Heart right ventricle (tissue), 16 donors: ENCODE measurements at regions not wholly inside any gene's neighbourhood (a gene's known extent, or its start where the extent isn't known, plus 50 kb on each side); places are given as distances from the start of the nearest gene placed in this dataset.

ENCODE experiments used
- ATAC-seq, 8 donors: fragments of 200-7000 bp; cut with Tn5 transposase; one replicate each; pipeline ENCODE4 v1.9.1; 2020; ENCODE audit warnings: mild to moderate bottlenecking in 8 of 8, moderate library complexity in 8 of 8, moderate number of reproducible peaks in 1 of 8
- DNase-seq, 2 donors: peaks; one replicate each; pipeline ENCODE4 v3.0.0-alpha.2; 2020
- H3K27ac ChIP-seq, 10 donors: fragments of 200-600 bp; sonication (generic) in 2 of 10; one replicate each; pipeline versions ENCODE4 v1.5.0 to v1.8.0; 2020 to 2022; ENCODE audit warnings: mild to moderate bottlenecking in 3 of 10
- H3K27me3 ChIP-seq, 7 donors: fragments of 200-600 bp; one replicate each; pipeline ENCODE4 v1.8.0; 2021 to 2022; ENCODE audit warnings: mild to moderate bottlenecking in 2 of 7
- H3K36me3 ChIP-seq, 9 donors: fragments of 200-600 bp; sonication (generic) in 1 of 9; one replicate each; pipeline versions ENCODE4 v1.5.0 to v1.8.0; 2020 to 2022; ENCODE audit warnings: mild to moderate bottlenecking in 2 of 9
- H3K4me1 ChIP-seq, 9 donors: fragments of 200-600 bp; sonication (generic) in 1 of 9; one replicate each; pipeline versions ENCODE4 v1.5.0 to v1.8.0; 2020 to 2022; ENCODE audit warnings: mild to moderate bottlenecking in 4 of 9
- H3K4me3 ChIP-seq, 10 donors: fragments of 200-600 bp; sonication (generic) in 2 of 10; one replicate each; pipeline versions ENCODE4 v1.5.0 to v1.8.0; 2020 to 2022; ENCODE audit warnings: mild to moderate bottlenecking in 7 of 10, moderate library complexity in 2 of 10
- H3K9me3 ChIP-seq, 11 donors: fragments of 200-600 bp in 10 of 11; sonication (generic) in 2 of 11; one replicate each; pipeline versions ENCODE4 v1.5.0 to v1.8.0; 2013 to 2022; ENCODE audit warnings: mild to moderate bottlenecking in 2 of 11, control low read depth in 1 of 11, moderate library complexity in 1 of 11
- CTCF ChIP-seq, 9 donors: fragments of 200-600 bp; sonication (generic) in 2 of 9; IDR thresholded peaks; one replicate each; pipeline versions ENCODE4 v1.5.0 to v1.8.0; 2021 to 2022; ENCODE audit warnings: antibody characterized with exemption in 9 of 9, mild to moderate bottlenecking in 5 of 9, moderate library complexity in 1 of 9
- WGBS, 2 donors: extraction: QIAGEN DNeasy Blood & Tissue Kit; methylation state at CpG; one replicate each; pipeline ENCODE4 v1.1.7; 2013; ENCODE audit warnings: inconsistent platforms in 1 of 2; 5-methylcytosine and 5-hydroxymethylcytosine counted together
- intact Hi-C, 10 donors: fragments of 100-400 bp; cut with DNase I; formaldehyde crosslinking; loops; one replicate each; pipeline versions ENCODE4 v1.11.1 to v1.14.2; 2022
- donor health status: Arrhythmogenic right ventricular cardiomyopathy.
- donor health status: ischemic (EF 13 %, LVEDD 7.1; RV severe dilation, severe dysfunction).
- donor health status: healthy with polysubstance abuse.
- donor health status: DM: no; HTN: yes; CAD: no.
- donor health status: DM: no; HTN: no; CAD: no.
- donor health status: ischemic (EF 25% LVEDD 6.9; RV normal size, moderate dysfunction).
- donor health status: ischemic (EF 25% LVEDD 5.7; RV mildly dilated, moderate dysfunction).
- donor health status: healthy.
- donor health status: DM: yes; HTN: yes; CAD: no.
- donor health status: Ischemic cardiomyopathy.
- donor health status: ischemic (EF 35%, LVEDD 5.7; RV mildly dilated, moderate dysfunction).
- donor health status: nonischemic (EF 11% LVEDD 7.7; RV severe dilation, severe dysfunction).
- donor health status: DM: yes; HTN: yes; CAD: no.
- donor health status: PGD.
- donor health status: ischemic (EF 29% LVEDD 5.4; RV normal size, mild dysfunction).
- donor health status: nonischemic (EF 23%, LVEDD 6.1; RV moderate dilation, normal function).

DNA sequence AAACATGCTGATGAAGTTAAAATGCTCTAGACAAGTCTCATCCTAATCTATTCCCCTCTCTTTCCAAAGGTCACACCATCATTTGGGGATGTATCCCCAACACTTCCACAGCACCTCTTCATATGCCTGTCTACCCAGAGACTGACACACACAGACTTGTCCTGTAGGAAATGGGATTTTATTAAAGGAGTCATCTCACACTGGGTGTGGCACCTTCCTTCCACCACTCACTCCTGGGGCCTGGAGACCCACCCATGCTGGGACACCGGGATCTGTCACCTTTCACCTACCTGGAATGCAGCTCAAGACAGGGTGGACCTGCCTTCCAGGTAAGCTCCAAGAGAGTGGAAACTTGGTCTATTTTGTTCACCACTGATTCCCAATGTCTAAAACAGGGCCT is 99.4 kb upstream of the HAND1 start:
- no peak overlapping the region for H3K27ac ChIP-seq
- TF ChIP-seq CTCF (IDR thresholded peaks at IDR 0.05), result no peak
- no peak for ATAC-seq
- WGBS, 2 donors, result 61 to 69% methylated on average over 1 of the region's 1 CpG
- no peak for DNase-seq
- H3K9me3 ChIP-seq, result no peaks in the 10 kb centered on the region
- H3K27me3 ChIP-seq, result peaks cover 0 to 58% (median 46%) of the 10 kb centered on the region in 7 donors
- H3K4me3 ChIP-seq, result no peak overlapping the region
- no peaks in the 10 kb centered on the region for H3K36me3 ChIP-seq
- H3K4me1 ChIP-seq, result no peaks in the 10 kb centered on the region
- intact Hi-C loops, result no loop called here

- ATAC-seq, result no peak
- no peak for TF ChIP-seq CTCF (IDR thresholded peaks at IDR 0.05)
- no peaks in the 10 kb centered on the region for H3K4me1 ChIP-seq
- WGBS, 2 donors, result 16 to 30% methylated on average over 9 of the region's 9 CpGs
- DNase-seq, result no peak
- intact Hi-C loops, result no loop called here
- no peak overlapping the region for H3K4me3 ChIP-seq
- H3K9me3 ChIP-seq, result no peaks in the 10 kb centered on the region
- no peak overlapping the region for H3K27ac ChIP-seq
- H3K27me3 ChIP-seq, result peaks cover 0 to 54% (median 42%) of the 10 kb centered on the region in 7 donors
- no peaks in the 10 kb centered on the region for H3K36me3 ChIP-seq
These were observed 98.4 kb upstream of the HAND1 start for GRCh38 chr5:154576429-154576806.

DNA sequence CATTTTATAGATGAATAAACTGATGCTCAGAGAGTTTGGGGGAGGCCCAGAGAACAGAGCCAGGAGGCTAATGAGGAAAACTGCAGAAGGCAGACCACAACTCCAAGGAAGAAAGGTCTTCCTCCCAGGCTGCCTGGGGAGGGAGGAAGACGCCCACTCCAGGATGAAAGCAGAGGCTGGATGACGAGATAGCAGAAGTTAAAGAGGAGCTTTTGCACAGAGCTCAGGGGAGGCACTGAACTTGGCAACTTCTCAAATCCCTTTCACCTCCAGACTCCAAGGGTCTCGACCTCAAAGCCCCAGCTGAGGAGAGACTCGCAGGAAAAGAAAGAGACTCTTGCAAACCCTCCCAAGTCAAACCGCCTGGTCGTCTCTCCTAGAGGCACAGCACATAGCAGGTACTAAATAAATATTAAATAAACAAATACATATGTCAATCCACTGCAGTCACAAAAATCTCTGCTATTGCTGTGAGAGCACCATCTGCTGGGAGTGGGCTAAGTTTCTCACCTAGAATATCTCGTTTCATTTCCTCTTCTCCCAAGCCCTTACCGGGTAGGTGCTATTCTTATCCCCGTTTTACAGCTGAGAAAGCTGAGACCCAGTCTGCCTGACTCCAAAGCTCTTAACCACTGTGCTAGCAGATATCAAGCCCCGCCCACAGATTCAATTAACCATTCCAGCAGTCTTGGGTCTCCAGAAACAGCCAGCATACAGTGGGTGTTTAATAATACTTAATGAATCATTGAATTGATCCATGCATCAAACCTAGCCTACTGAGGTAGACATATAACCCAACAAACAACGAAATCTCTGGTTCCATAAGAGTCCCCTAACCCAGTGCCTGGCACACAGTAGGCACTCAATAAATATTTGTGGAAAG is 97.8 kb upstream of the HAND1 start:
- intact Hi-C loops, result no loop called here
- DNase-seq (no peak), ATAC-seq (no peak)
- TF ChIP-seq CTCF (IDR thresholded peaks at IDR 0.05), result peak in 2 of 9 donors; percentile 5 to 19
- H3K4me3 ChIP-seq, result no peak overlapping the region
- peaks cover 0 to 54% (median 36%) of the 10 kb centered on the region in 7 donors for H3K27me3 ChIP-seq
- no peak overlapping the region for H3K27ac ChIP-seq
- no peaks in the 10 kb centered on the region for H3K9me3 ChIP-seq
- WGBS, 2 donors, result 21 to 26% methylated on average over 11 of the region's 11 CpGs
- no peaks in the 10 kb centered on the region for H3K4me1 ChIP-seq
- no peaks in the 10 kb centered on the region for H3K36me3 ChIP-seq

GRCh38 chr5:154573011-154573410 is 95.0 kb upstream of the HAND1 start:
- no peak for TF ChIP-seq CTCF (IDR thresholded peaks at IDR 0.05)
- intact Hi-C loops, result no loop called here
- WGBS, 2 donors, result 86 to 88% methylated on average over 6 of the region's 6 CpGs
- Histone ChIP-seq H3K27me3 (peaks cover 0 to 53% (median 33%) of the 10 kb centered on the region in 7 donors), H3K27ac (no peak overlapping the region), H3K4me1 (no peaks in the 10 kb centered on the region), H3K9me3 (no peaks in the 10 kb centered on the region), H3K4me3 (no peak overlapping the region), H3K36me3 (no peaks in the 10 kb centered on the region)
- DNase-seq, result no peak
- no peak for ATAC-seq
